OCI-LY3 (cell line): ENCODE measurements at regions not wholly inside any gene's neighbourhood (a gene's known extent, or its start where the extent isn't known, plus 50 kb on each side); places are given as distances from the start of the nearest gene placed in this dataset.

Source experiments
- H2AFZ ChIP-seq: fragments of 200-600, 300-600 bp; shearing (Covaris generic); 2 replicates; pipeline ENCODE4 v1.6.0; 2014; ENCODE audit warnings: antibody characterized with exemption, low read depth, low read length
- H3K27ac ChIP-seq: fragments of 200-600, 300-600 bp; sonication (generic); 2 replicates; pipeline ENCODE4 v1.5.1; 2014; ENCODE audit warnings: mild to moderate bottlenecking, low read length, moderate library complexity, mixed read lengths
- H3K27me3 ChIP-seq: fragments of 200-600, 300-600 bp; sonication (generic); 2 replicates; pipeline ENCODE4 v1.6.1; 2014; ENCODE audit warnings: low read depth, low read length, mixed read lengths
- H3K36me3 ChIP-seq: fragments of 200-600, 300-600 bp; sonication (generic); replicated peaks from 2 replicates; pipeline ENCODE3; 2014; ENCODE audit warnings: low read depth, low read length, mixed read lengths
- H3K4me1 ChIP-seq: fragments of 300-600, 200-600 bp; sonication (generic); 2 replicates; pipeline ENCODE4 v1.6.1; 2014; ENCODE audit warnings: low read length, mixed read lengths
- H3K4me2 ChIP-seq: fragments of 200-600, 300-600 bp; sonication (generic); 2 replicates; pipeline ENCODE4 v1.6.1; 2014; ENCODE audit warnings: low read length, mixed read lengths
- H3K4me3 ChIP-seq: fragments of 300-600, 200-600 bp; sonication (generic); 2 replicates; pipeline ENCODE4 v1.5.1; 2014; ENCODE audit warnings: antibody characterized with exemption, mild to moderate bottlenecking, low read length, moderate library complexity
- H3K79me2 ChIP-seq: fragments of 300-600, 200-600 bp; shearing (Covaris generic); 2 replicates; pipeline ENCODE4 v1.6.1; 2014; ENCODE audit warnings: mild to moderate bottlenecking, low read length, mixed read lengths
- H3K9ac ChIP-seq: fragments of 300-600, 200-600 bp; shearing (Covaris generic); 2 replicates; pipeline ENCODE4 v1.6.0; 2014; ENCODE audit warnings: mild to moderate bottlenecking, low read length, moderate library complexity
- H3K9me3 ChIP-seq: fragments of 200-600, 300-600 bp; shearing (Covaris generic); 2 replicates; pipeline ENCODE4 v1.6.1; 2014; ENCODE audit warnings: low read length, mixed read lengths; ENCODE audit not compliant: insufficient read depth
- H4K20me1 ChIP-seq: fragments of 200-600, 300-600 bp; sonication (generic); 2 replicates; pipeline ENCODE4 v1.6.1; 2016; ENCODE audit warnings: low read length, mixed read lengths; ENCODE audit not compliant: insufficient read depth
- EZH2phosphoT487 ChIP-seq: fragments of 200-600 bp; shearing (Covaris generic); IDR thresholded peaks from 2 replicates; pipeline ENCODE4 v1.6.1; 2018; ENCODE audit warnings: antibody characterized with exemption, mixed run types, low read depth
- TF ChIP-seq, protein P1 (sequence below): fragments of 200-600, 300-600 bp; sonication (generic); IDR thresholded peaks from 2 replicates; pipeline ENCODE4 v1.5.1; 2014; ENCODE audit warnings: antibody characterized with exemption, low read length, low read depth

DNA sequence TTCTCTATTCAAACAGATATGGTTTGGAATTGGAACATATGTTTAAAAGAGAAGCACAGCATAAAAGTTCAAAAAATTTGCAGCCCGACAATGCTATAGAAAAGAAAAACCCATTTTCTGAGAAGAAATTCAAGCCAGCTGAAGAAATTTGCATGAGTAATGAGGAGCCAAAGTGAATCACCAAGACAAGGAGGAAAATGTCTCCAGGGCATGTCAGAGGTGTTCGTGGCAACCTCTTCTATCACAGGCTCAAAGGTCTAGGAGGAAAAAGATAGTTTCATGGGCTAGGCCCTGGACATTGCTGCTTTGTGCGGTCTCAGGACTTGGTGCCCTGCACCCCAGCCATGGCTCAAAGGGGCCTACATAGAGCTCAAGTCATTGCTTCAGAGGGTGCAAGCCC, 134.8 kb upstream of the ADAMTS16 start:
- Histone ChIP-seq H3K79me2 (no peaks in the 10 kb centered on the region), H3K9ac (no peak overlapping the region), H3K4me2 (no peak overlapping the region), H4K20me1 (no peaks in the 10 kb centered on the region), H3K27me3 (no peaks in the 10 kb centered on the region), H3K9me3 (0 out of 2 replicates have a peak, but pooled peaks cover 4% of the 10 kb centered on the region), H3K36me3 (peaks cover 6% of the 10 kb centered on the region), H3K27ac (no peak overlapping the region), H3K4me1 (peaks cover 23% of the 10 kb centered on the region), H2AFZ (no peak overlapping the region), H3K4me3 (no peak overlapping the region)
- TF ChIP-seq, protein P1, sequence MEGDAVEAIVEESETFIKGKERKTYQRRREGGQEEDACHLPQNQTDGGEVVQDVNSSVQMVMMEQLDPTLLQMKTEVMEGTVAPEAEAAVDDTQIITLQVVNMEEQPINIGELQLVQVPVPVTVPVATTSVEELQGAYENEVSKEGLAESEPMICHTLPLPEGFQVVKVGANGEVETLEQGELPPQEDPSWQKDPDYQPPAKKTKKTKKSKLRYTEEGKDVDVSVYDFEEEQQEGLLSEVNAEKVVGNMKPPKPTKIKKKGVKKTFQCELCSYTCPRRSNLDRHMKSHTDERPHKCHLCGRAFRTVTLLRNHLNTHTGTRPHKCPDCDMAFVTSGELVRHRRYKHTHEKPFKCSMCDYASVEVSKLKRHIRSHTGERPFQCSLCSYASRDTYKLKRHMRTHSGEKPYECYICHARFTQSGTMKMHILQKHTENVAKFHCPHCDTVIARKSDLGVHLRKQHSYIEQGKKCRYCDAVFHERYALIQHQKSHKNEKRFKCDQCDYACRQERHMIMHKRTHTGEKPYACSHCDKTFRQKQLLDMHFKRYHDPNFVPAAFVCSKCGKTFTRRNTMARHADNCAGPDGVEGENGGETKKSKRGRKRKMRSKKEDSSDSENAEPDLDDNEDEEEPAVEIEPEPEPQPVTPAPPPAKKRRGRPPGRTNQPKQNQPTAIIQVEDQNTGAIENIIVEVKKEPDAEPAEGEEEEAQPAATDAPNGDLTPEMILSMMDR: no peak
- no peak for TF ChIP-seq EZH2phosphoT487

DNA sequence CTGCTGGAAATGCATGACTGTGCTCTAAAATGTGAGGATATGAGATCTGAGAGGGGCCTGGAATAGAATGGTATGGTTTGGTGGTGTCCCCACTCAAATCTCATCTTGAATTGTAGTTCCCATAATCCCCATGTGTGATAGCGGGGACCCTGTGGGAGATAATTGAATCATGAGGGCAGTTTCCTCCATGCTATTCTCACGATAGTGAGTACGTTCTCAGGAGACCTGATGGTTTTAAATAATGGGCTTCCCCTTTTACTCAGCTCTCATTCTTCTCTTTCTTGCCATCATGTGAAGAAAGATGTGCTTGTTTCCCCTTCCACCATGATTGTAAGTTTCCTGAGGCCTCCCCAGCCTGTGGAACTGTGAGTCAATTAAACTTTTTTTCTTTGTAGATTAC, 133.6 kb upstream of the ADAMTS16 start:
- no peaks in the 10 kb centered on the region for H3K27me3 ChIP-seq
- no peaks in the 10 kb centered on the region for H3K79me2 ChIP-seq
- no peak overlapping the region for H2AFZ ChIP-seq
- peak overlapping the region; percentile 6; the same call in 1 of the 2 replicates for H3K27ac ChIP-seq
- TF ChIP-seq EZH2phosphoT487: no peak
- TF ChIP-seq, protein P1: no peak
- H3K9ac ChIP-seq: no peak overlapping the region
- H3K4me2 ChIP-seq: no peak overlapping the region
- peaks cover 23% of the 10 kb centered on the region for H3K4me1 ChIP-seq
- no peak overlapping the region for H3K4me3 ChIP-seq
- no peaks in the 10 kb centered on the region for H4K20me1 ChIP-seq
- H3K36me3 ChIP-seq: peaks cover 6% of the 10 kb centered on the region
- H3K9me3 ChIP-seq: 0 out of 2 replicates have a peak, but pooled peaks cover 4% of the 10 kb centered on the region

DNA sequence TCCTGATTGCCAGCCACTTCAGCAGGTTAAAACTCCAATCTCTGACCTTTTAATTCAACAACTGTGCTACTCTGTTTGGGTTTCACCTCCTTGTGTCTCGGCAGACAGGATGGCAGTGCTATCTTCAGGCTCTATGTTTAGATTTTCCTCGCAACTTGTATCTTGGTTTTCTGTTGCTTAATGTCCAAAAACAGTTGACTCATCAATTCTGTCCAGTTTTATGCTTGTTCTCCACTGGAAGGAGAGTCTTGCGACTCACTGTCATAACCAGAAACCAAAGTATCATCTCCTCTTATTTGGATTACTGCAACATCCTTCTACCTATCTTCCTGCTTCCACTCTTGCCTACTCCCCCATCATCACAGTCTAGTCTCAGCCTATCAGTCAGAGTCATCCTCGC, 130.9 kb upstream of the ADAMTS16 start:
- H4K20me1 ChIP-seq: no peaks in the 10 kb centered on the region
- no peak overlapping the region for H2AFZ ChIP-seq
- no peak overlapping the region for H3K9ac ChIP-seq
- H3K4me2 ChIP-seq: no peak overlapping the region
- H3K27me3 ChIP-seq: no peaks in the 10 kb centered on the region
- no peak overlapping the region for H3K27ac ChIP-seq
- no peak overlapping the region for H3K4me3 ChIP-seq
- peaks cover 6% of the 10 kb centered on the region for H3K36me3 ChIP-seq
- no peak for TF ChIP-seq EZH2phosphoT487
- TF ChIP-seq, protein P1: no peak
- 0 out of 2 replicates have a peak, but pooled peaks cover 4% of the 10 kb centered on the region for H3K9me3 ChIP-seq
- H3K79me2 ChIP-seq: no peaks in the 10 kb centered on the region
- H3K4me1 ChIP-seq: peaks cover 31% of the 10 kb centered on the region

DNA sequence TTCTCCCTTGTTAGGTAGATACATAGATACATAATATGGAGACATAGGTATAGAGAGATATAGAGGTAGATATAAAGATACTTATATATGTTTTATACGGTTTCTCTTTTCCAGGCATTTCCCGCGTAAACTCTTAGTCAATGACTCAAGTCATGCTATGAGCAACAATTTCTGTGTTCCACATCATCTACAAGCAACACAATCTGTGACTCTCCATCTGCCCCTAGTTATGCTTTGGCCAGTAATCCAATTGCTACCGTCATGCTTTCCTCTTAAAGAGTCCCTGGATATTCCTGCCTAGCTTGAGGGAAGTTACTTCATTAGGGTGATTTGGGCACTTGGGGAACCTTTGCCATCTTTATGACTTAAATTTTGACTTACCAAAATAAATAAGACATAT, 129.0 kb upstream of the ADAMTS16 start:
- TF ChIP-seq EZH2phosphoT487: no peak
- TF ChIP-seq, protein P1: no peak
- Histone ChIP-seq H2AFZ (no peak overlapping the region), H3K4me3 (no peak overlapping the region), H3K9ac (no peak overlapping the region), H3K4me1 (peaks cover 30% of the 10 kb centered on the region), H3K36me3 (peaks cover 6% of the 10 kb centered on the region), H3K27ac (no peak overlapping the region), H3K79me2 (no peaks in the 10 kb centered on the region), H4K20me1 (no peaks in the 10 kb centered on the region), H3K4me2 (no peak overlapping the region), H3K27me3 (no peaks in the 10 kb centered on the region), H3K9me3 (0 out of 2 replicates have a peak, but pooled peaks cover 4% of the 10 kb centered on the region)
